Body of pancreas (tissue), 4 donors: ENCODE measurements at regions not wholly inside any gene's neighbourhood (a gene's known extent, or its start where the extent isn't known, plus 50 kb on each side); places are given as distances from the start of the nearest gene placed in this dataset.

Source experiments
- CTCF ChIP-seq, 7 experiments: fragments of 450-650 bp in 4 of 7; fragments of 200-600 bp in 3 of 7; sonication (generic) in 3 of 7; IDR thresholded peaks; one replicate each; pipeline ENCODE4 v1.5.1; 2016 to 2019; ENCODE audit warnings: antibody characterized with exemption in 7 of 7
- POLR2A ChIP-seq, 3 donors: fragments of 450-650 bp; IDR thresholded peaks; one replicate each; pipeline ENCODE4 v1.6.1; 2016; ENCODE audit warnings: antibody characterized with exemption in 3 of 3, mild to moderate bottlenecking in 2 of 3

- TF ChIP-seq CTCF (IDR thresholded peaks at IDR 0.05), result no peak
- no peak for TF ChIP-seq POLR2A (IDR thresholded peaks at IDR 0.05)
These were observed 458.4 kb downstream of the HS3ST3B1 start for GRCh38 chr17:14759325-14759724.
